Adrenal gland (tissue), 5 donors: ENCODE measurements at regions not wholly inside any gene's neighbourhood (a gene's known extent, or its start where the extent isn't known, plus 50 kb on each side); places are given as distances from the start of the nearest gene placed in this dataset.

Source experiments
- CTCF ChIP-seq, 6 experiments: fragments of 450-650 bp in 4 of 6; fragments of 200-600 bp in 2 of 6; sonication (generic) in 1 of 6; IDR thresholded peaks; 1 replicate in 5 of 6; 2 replicates in 1 of 6; pipeline versions ENCODE4 v1.5.1 to v1.8.0; 2016 to 2021; ENCODE audit warnings: antibody characterized with exemption in 6 of 6, mild to moderate bottlenecking in 2 of 6, moderate library complexity in 1 of 6
- POLR2A ChIP-seq, 2 donors: fragments of 450-650 bp; IDR thresholded peaks; one replicate each; pipeline ENCODE4 v1.6.1; 2017; ENCODE audit warnings: antibody characterized with exemption in 2 of 2, mild to moderate bottlenecking in 2 of 2, moderate library complexity in 1 of 2
- donor health status: DM: no; HTN: no; CAD: no.

GRCh38 chr2:210873631-210874030, 317.2 kb downstream of the CPS1 start:
- no peak for TF ChIP-seq CTCF (IDR thresholded peaks at IDR 0.05)
- TF ChIP-seq POLR2A (IDR thresholded peaks at IDR 0.05): no peak
